GM18499 (cell line): ENCODE measurements at regions not wholly inside any gene's neighbourhood (a gene's known extent, or its start where the extent isn't known, plus 50 kb on each side); places are given as distances from the start of the nearest gene placed in this dataset.

Experiments used
- ATAC-seq: cut with Tn5 transposase; IDR thresholded peaks from one replicate; pipeline ENCODE4 v1.9.1; 2021; ENCODE audit warnings: moderate number of reproducible peaks; ENCODE audit not compliant: insufficient read depth, unreplicated experiment

- ATAC-seq: no peak
Observed at GRCh38 chr3:162992741-162993140, 1496.1 kb downstream of the OTOL1 start.

- no peak for ATAC-seq
Observed at GRCh38 chr3:162994165-162994564, 1497.6 kb downstream of the OTOL1 start.

- ATAC-seq: no peak
Observed at GRCh38 chr3:162996368-162996767, 1499.8 kb downstream of the OTOL1 start.

- no peak for ATAC-seq
Observed at GRCh38 chr3:162998205-162998604, 1501.6 kb downstream of the OTOL1 start.

GRCh38 chr3:163011596-163011995, 1515.0 kb downstream of the OTOL1 start:
- no peak for ATAC-seq

- no peak for ATAC-seq
Observed at GRCh38 chr3:163016251-163016650, 1519.6 kb downstream of the OTOL1 start.

- ATAC-seq: no peak
Observed at GRCh38 chr3:163018067-163018466, 1521.5 kb downstream of the OTOL1 start.

- ATAC-seq: no peak
Observed at GRCh38 chr3:163018664-163019063, 1522.1 kb downstream of the OTOL1 start.

GRCh38 chr3:163019260-163019659, 1522.7 kb downstream of the OTOL1 start:
- no peak for ATAC-seq

GRCh38 chr3:163033652-163034051, 1537.0 kb downstream of the OTOL1 start:
- no peak for ATAC-seq

- no peak for ATAC-seq
Observed at GRCh38 chr3:163039636-163040035, 1543.0 kb downstream of the OTOL1 start.

- ATAC-seq: no peak
Observed at GRCh38 chr3:163043074-163043473, 1546.5 kb downstream of the OTOL1 start.

- no peak for ATAC-seq
Observed at GRCh38 chr3:163045945-163046344, 1549.3 kb downstream of the OTOL1 start.

- no peak for ATAC-seq
Observed at GRCh38 chr3:163048881-163049280, 1552.3 kb downstream of the OTOL1 start.

GRCh38 chr3:163056874-163057497, 1560.4 kb downstream of the OTOL1 start:
- ATAC-seq: no peak

- no peak for ATAC-seq
Observed at GRCh38 chr3:163058031-163058854, 1561.6 kb downstream of the OTOL1 start.

GRCh38 chr3:163071713-163072112, 1575.1 kb downstream of the OTOL1 start:
- ATAC-seq: no peak
